ENCODE measurements at regions not wholly inside any gene's neighbourhood (a gene's known extent, or its start where the extent isn't known, plus 50 kb on each side); places are given as distances from the start of the nearest gene placed in this dataset.

DNA sequence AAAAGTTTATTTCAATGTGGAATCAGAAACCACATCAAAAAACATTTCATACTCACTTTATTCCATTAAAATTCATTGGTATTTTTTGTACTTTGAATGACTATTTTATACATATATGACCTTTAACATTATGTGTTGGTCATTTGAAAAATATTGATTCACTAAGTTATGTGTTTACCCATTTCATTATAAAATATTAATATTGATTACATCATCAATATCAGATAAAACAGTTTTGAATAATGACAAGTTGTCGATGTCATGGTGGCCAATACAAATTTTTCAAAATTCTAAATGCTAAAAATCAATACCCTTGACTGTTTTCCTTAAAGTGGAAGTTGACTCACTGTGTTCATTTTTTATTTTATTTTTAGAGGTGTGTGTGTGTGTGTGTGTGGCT is 239.7 kb upstream of the ROBO1 start:
- TF ChIP-seq, protein P1, sequence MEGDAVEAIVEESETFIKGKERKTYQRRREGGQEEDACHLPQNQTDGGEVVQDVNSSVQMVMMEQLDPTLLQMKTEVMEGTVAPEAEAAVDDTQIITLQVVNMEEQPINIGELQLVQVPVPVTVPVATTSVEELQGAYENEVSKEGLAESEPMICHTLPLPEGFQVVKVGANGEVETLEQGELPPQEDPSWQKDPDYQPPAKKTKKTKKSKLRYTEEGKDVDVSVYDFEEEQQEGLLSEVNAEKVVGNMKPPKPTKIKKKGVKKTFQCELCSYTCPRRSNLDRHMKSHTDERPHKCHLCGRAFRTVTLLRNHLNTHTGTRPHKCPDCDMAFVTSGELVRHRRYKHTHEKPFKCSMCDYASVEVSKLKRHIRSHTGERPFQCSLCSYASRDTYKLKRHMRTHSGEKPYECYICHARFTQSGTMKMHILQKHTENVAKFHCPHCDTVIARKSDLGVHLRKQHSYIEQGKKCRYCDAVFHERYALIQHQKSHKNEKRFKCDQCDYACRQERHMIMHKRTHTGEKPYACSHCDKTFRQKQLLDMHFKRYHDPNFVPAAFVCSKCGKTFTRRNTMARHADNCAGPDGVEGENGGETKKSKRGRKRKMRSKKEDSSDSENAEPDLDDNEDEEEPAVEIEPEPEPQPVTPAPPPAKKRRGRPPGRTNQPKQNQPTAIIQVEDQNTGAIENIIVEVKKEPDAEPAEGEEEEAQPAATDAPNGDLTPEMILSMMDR (IDR thresholded peaks at IDR 0.05) = no peak
- no peak for TF ChIP-seq ZFX (IDR thresholded peaks at IDR 0.05; ENCODE audit: borderline replicate concordance)

Data from 22Rv1 (cell line).